Neuronal stem cell (in vitro differentiated cells): ENCODE measurements at regions not wholly inside any gene's neighbourhood (a gene's known extent, or its start where the extent isn't known, plus 50 kb on each side); places are given as distances from the start of the nearest gene placed in this dataset.

Experiments
- DNase-seq: peaks from one replicate; pipeline ENCODE4 v3.0.0-alpha.2; 2013; ENCODE audit warnings: low spot score
- H2AFZ ChIP-seq: one replicate; pipeline ENCODE4 v1.6.1; 2013; ENCODE audit warnings: mild to moderate bottlenecking, low read length, inconsistent platforms
- H2AK5ac ChIP-seq: 2 replicates; pipeline ENCODE4 v1.6.1; 2013; ENCODE audit warnings: low read depth, mild to moderate bottlenecking, inconsistent platforms, low read length, moderate library complexity, mixed read lengths
- H2BK120ac ChIP-seq: 2 replicates; pipeline ENCODE4 v1.6.1; 2013; ENCODE audit warnings: low read depth, mild to moderate bottlenecking, inconsistent platforms, low read length, moderate library complexity, mixed read lengths
- H2BK12ac ChIP-seq: one replicate; pipeline ENCODE4 v1.6.1; 2013; ENCODE audit warnings: low read length, inconsistent platforms
- H2BK15ac ChIP-seq: 2 replicates; pipeline ENCODE4 v1.6.1; 2013; ENCODE audit warnings: mild to moderate bottlenecking, low read length, inconsistent platforms, mixed read lengths
- H2BK5ac ChIP-seq: one replicate; pipeline ENCODE4 v1.6.1; 2013; ENCODE audit warnings: inconsistent platforms, mild to moderate bottlenecking, low read length, moderate library complexity
- H3K14ac ChIP-seq: one replicate; pipeline ENCODE4 v1.6.1; 2013; ENCODE audit warnings: low read length, inconsistent platforms
- H3K18ac ChIP-seq: 2 replicates; pipeline ENCODE4 v1.6.1; 2013; ENCODE audit warnings: low read length, inconsistent platforms
- H3K23ac ChIP-seq: 2 replicates; pipeline ENCODE4 v1.6.1; 2013; ENCODE audit warnings: low read depth, mild to moderate bottlenecking, mixed read lengths, low read length, inconsistent platforms; ENCODE audit not compliant: poor library complexity
- H3K27ac ChIP-seq: replicated peaks from 3 replicates; pipeline ENCODE4 v1.5.1; 2013; ENCODE audit warnings: low read length, inconsistent platforms
- H3K27me3 ChIP-seq, 3 experiments: 2 replicates each; pipeline ENCODE4 v1.6.1; 2013; ENCODE audit warnings: low read length in 3 of 3, mild to moderate bottlenecking in 2 of 3, inconsistent platforms in 1 of 3, low read depth in 1 of 3, mixed read lengths in 1 of 3, moderate library complexity in 1 of 3; ENCODE audit not compliant: control insufficient read depth in 3 of 3, insufficient read depth in 3 of 3
- H3K36me3 ChIP-seq, 2 donors: replicated peaks in 1 of 2; 2 replicates each; pipeline ENCODE4 v1.6.1; 2013; ENCODE audit warnings: low read length in 2 of 2; ENCODE audit not compliant: control insufficient read depth in 2 of 2, insufficient read depth in 2 of 2
- H3K4ac ChIP-seq: 2 replicates; pipeline ENCODE4 v1.6.1; 2013; ENCODE audit warnings: inconsistent platforms, mild to moderate bottlenecking, low read length, moderate library complexity
- H3K4me1 ChIP-seq, 2 donors: 1 replicate in 1 of 2; 2 replicates in 1 of 2; pipeline ENCODE4 v1.6.1; 2013; ENCODE audit warnings: low read length in 2 of 2, low read depth in 1 of 2; ENCODE audit not compliant: control insufficient read depth in 2 of 2, insufficient read depth in 1 of 2
- H3K4me2 ChIP-seq: one replicate; pipeline ENCODE4 v1.6.1; 2013; ENCODE audit warnings: mild to moderate bottlenecking, low read length, inconsistent platforms; ENCODE audit not compliant: insufficient read depth, poor library complexity, severe bottlenecking
- H3K4me3 ChIP-seq, 2 donors: 2 replicates each; pipeline ENCODE4 v1.5.1; 2013; ENCODE audit warnings: low read length in 2 of 2, mild to moderate bottlenecking in 2 of 2, inconsistent platforms in 1 of 2, moderate library complexity in 1 of 2
- H3K79me1 ChIP-seq: one replicate; pipeline ENCODE4 v1.6.1; 2013; ENCODE audit warnings: low read depth, mild to moderate bottlenecking, inconsistent platforms, low read length, moderate library complexity
- H3K9ac ChIP-seq: one replicate; pipeline ENCODE4 v1.6.1; 2013; ENCODE audit warnings: mild to moderate bottlenecking, low read depth, low read length, inconsistent platforms; ENCODE audit not compliant: poor library complexity
- H3K9me3 ChIP-seq, 2 donors: replicated peaks in 1 of 2; 2 replicates each; pipeline versions ENCODE3 to v1.6.1; 2013; ENCODE audit warnings: low read length in 2 of 2, mild to moderate bottlenecking in 2 of 2, inconsistent platforms in 1 of 2, low read depth in 1 of 2, mixed read lengths in 1 of 2, moderate library complexity in 1 of 2; ENCODE audit not compliant: control insufficient read depth in 2 of 2, insufficient read depth in 1 of 2
- H4K8ac ChIP-seq: one replicate; pipeline ENCODE4 v1.6.1; 2013; ENCODE audit warnings: low read depth, mild to moderate bottlenecking, inconsistent platforms, low read length, moderate library complexity
- H4K91ac ChIP-seq: one replicate; pipeline ENCODE4 v1.6.1; 2013; ENCODE audit warnings: low read length, low read depth, mild to moderate bottlenecking, inconsistent platforms; ENCODE audit not compliant: poor library complexity
- WGBS, 2 donors: extraction: QIAGEN DNeasy Blood & Tissue Kit; methylation state at CpG; one replicate each; pipeline ENCODE4 v1.1.7; 2013; ENCODE audit warnings: missing lambda C conversion rate in 2 of 2, mixed read lengths in 1 of 2; ENCODE audit not compliant: insufficient read length in 2 of 2, insufficient replicate concordance in 1 of 2; ENCODE audit errors: extremely low coverage in 2 of 2; 5-methylcytosine and 5-hydroxymethylcytosine counted together

DNA sequence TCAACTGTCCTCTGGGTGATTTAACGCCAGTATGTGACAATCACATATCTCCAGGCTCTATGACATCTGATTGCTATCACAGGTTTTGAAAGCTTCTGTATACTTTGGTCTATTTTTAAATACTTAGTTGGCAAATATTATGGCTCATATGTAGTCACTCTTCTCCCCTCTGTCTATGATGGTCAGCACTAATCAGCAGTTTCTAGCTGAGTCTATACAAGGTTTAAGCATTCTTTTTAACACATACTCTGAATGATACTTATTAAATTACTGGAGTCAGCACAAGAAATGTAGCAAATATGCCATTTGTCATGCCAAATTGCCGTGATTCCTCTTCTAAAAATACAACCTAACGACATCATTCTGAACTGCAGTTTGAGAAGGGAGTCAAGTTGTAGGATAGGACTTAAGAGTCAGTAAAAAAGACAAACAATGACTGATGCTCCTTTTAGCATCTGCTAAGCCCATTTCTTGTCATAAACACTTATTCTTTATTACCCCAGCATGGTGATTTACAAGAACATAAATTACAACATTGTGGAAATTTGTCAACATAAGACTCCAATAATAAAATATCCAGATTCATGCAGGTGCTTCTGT, 947.8 kb downstream of the XPNPEP1 start:
- Histone ChIP-seq H2BK15ac (no peak overlapping the region), H3K27me3 (no peaks in the 10 kb centered on the region), H4K91ac (no peak overlapping the region), H3K14ac (no peak overlapping the region), H2BK12ac (no peak overlapping the region), H3K18ac (no peak overlapping the region), H2BK120ac (no peak overlapping the region), H2AFZ (no peak overlapping the region), H2BK5ac (no peak overlapping the region), H3K9me3 (no peaks in the 10 kb centered on the region), H3K36me3 (no peaks in the 10 kb centered on the region), H3K4me2 (no peak overlapping the region), H4K8ac (no peak overlapping the region), H2AK5ac (no peak overlapping the region), H3K4ac (no peak overlapping the region), H3K9ac (no peak overlapping the region), H3K27ac (no peak overlapping the region), H3K23ac (no peak overlapping the region), H3K4me3 (no peak overlapping the region), H3K4me1 (no peaks in the 10 kb centered on the region), H3K79me1 (no peaks in the 10 kb centered on the region)
- no peak for DNase-seq
- WGBS, 2 donors, result no CpG with 5 or more reads among the region's 3 CpGs

DNA sequence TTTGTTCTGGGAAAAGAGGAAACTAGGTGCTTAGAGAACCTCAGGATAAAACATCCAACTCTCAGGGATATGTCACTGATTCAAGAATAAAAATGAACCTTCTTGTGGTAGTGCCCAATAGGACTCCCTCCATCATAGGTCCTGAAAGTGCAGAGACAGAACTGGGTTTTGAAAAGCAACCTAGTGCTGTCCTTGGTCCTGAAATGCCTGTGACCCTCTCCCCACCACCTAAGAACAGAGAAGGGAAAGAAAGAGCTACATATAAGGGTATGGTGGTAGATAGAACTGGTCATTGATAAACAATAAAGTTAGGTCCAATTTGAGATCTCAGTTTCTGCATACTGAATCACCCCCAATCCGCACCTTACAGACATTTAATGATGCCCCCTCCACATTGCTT, 953.3 kb downstream of the XPNPEP1 start:
- H3K23ac ChIP-seq, result no peak overlapping the region
- no peak overlapping the region for H4K91ac ChIP-seq
- peak; percentile 69 for DNase-seq
- H2BK15ac ChIP-seq, result no peak overlapping the region
- no peaks in the 10 kb centered on the region for H3K27me3 ChIP-seq
- H3K9me3 ChIP-seq, result no peaks in the 10 kb centered on the region
- H3K4me1 ChIP-seq, result no peaks in the 10 kb centered on the region
- H3K4me2 ChIP-seq, result no peak overlapping the region
- no peak overlapping the region for H3K18ac ChIP-seq
- H3K27ac ChIP-seq, result no peak overlapping the region
- H2BK120ac ChIP-seq, result no peak overlapping the region
- no peaks in the 10 kb centered on the region for H3K36me3 ChIP-seq
- no peak overlapping the region for H2AFZ ChIP-seq
- no CpG with 5 or more reads among the region's 1 CpG for WGBS, 2 donors
- no peaks in the 10 kb centered on the region for H3K79me1 ChIP-seq
- no peak overlapping the region for H3K4me3 ChIP-seq
- H2BK5ac ChIP-seq, result no peak overlapping the region
- no peak overlapping the region for H3K4ac ChIP-seq
- H3K14ac ChIP-seq, result no peak overlapping the region
- H2BK12ac ChIP-seq, result no peak overlapping the region
- H3K9ac ChIP-seq, result no peak overlapping the region
- no peak overlapping the region for H4K8ac ChIP-seq
- no peak overlapping the region for H2AK5ac ChIP-seq

GRCh38 chr10:108966411-108966810, 956.9 kb downstream of the XPNPEP1 start:
- H3K4ac ChIP-seq, result no peak overlapping the region
- no peak overlapping the region for H3K27ac ChIP-seq
- no peaks in the 10 kb centered on the region for H3K27me3 ChIP-seq
- no peak overlapping the region for H2AK5ac ChIP-seq
- H3K9me3 ChIP-seq, result no peaks in the 10 kb centered on the region
- H4K91ac ChIP-seq, result no peak overlapping the region
- no peaks in the 10 kb centered on the region for H3K79me1 ChIP-seq
- no CpG with 5 or more reads among the region's 1 CpG for WGBS, 2 donors
- no peak overlapping the region for H2BK15ac ChIP-seq
- H3K36me3 ChIP-seq, result no peaks in the 10 kb centered on the region
- H3K18ac ChIP-seq, result no peak overlapping the region
- no peak overlapping the region for H2BK120ac ChIP-seq
- H4K8ac ChIP-seq, result no peak overlapping the region
- no peak overlapping the region for H3K23ac ChIP-seq
- DNase-seq, result no peak
- H3K9ac ChIP-seq, result no peak overlapping the region
- H3K4me3 ChIP-seq, result no peak overlapping the region
- no peak overlapping the region for H3K14ac ChIP-seq
- H3K4me1 ChIP-seq, result no peaks in the 10 kb centered on the region
- H3K4me2 ChIP-seq, result no peak overlapping the region
- H2BK12ac ChIP-seq, result no peak overlapping the region
- H2AFZ ChIP-seq, result no peak overlapping the region
- H2BK5ac ChIP-seq, result no peak overlapping the region

- Histone ChIP-seq H3K36me3 (no peaks in the 10 kb centered on the region), H3K79me1 (no peaks in the 10 kb centered on the region), H2BK15ac (no peak overlapping the region), H3K23ac (no peak overlapping the region), H3K4me1 (no peaks in the 10 kb centered on the region), H4K91ac (no peak overlapping the region), H2BK12ac (no peak overlapping the region), H2AK5ac (no peak overlapping the region), H3K9ac (no peak overlapping the region), H2AFZ (no peak overlapping the region), H3K27ac (no peak overlapping the region), H3K4ac (no peak overlapping the region), H2BK5ac (no peak overlapping the region), H3K9me3 (no peaks in the 10 kb centered on the region), H3K14ac (no peak overlapping the region), H3K27me3 (no peaks in the 10 kb centered on the region), H3K4me3 (no peak overlapping the region), H4K8ac (no peak overlapping the region), H3K4me2 (no peak overlapping the region), H2BK120ac (no peak overlapping the region), H3K18ac (no peak overlapping the region)
- no peak for DNase-seq
Measured at GRCh38 chr10:108966005-108966404, 957.3 kb downstream of the XPNPEP1 start.
